Tibial nerve (tissue), 4 donors: ENCODE measurements at regions not wholly inside any gene's neighbourhood (a gene's known extent, or its start where the extent isn't known, plus 50 kb on each side); places are given as distances from the start of the nearest gene placed in this dataset.

Experiments used
- DNase-seq, 2 donors: peaks; one replicate each; pipeline ENCODE4 v3.0.0-alpha.2; 2019; ENCODE audit warnings: low spot score in 2 of 2
- H3K27ac ChIP-seq, 4 donors: fragments of 200-600 bp; sonication (generic) in 3 of 4; one replicate each; pipeline ENCODE4 v1.5.1; 2017 to 2019; ENCODE audit warnings: mild to moderate bottlenecking in 1 of 4
- H3K27me3 ChIP-seq, 2 donors: fragments of 200-600 bp; sonication (generic) in 1 of 2; one replicate each; pipeline versions ENCODE4 v1.5.1 to v1.6.0; 2017 to 2019
- H3K36me3 ChIP-seq, 3 donors: fragments of 200-600 bp; sonication (generic); one replicate each; pipeline ENCODE4 v1.5.1; 2018 to 2019
- H3K4me1 ChIP-seq, 4 donors: fragments of 200-600 bp; sonication (generic) in 3 of 4; one replicate each; pipeline ENCODE4 v1.5.1; 2017 to 2019
- H3K4me3 ChIP-seq, 4 donors: fragments of 200-600 bp; sonication (generic) in 3 of 4; one replicate each; pipeline ENCODE4 v1.5.1; 2017 to 2019; ENCODE audit warnings: mild to moderate bottlenecking in 1 of 4, moderate library complexity in 1 of 4
- H3K9me3 ChIP-seq, 4 donors: fragments of 200-600 bp; sonication (generic) in 3 of 4; one replicate each; pipeline ENCODE4 v1.5.1; 2017 to 2019
- CTCF ChIP-seq, 5 experiments: fragments of 200-600 bp in 3 of 5; fragments of 450-650 bp in 2 of 5; sonication (generic) in 3 of 5; IDR thresholded peaks; one replicate each; pipeline ENCODE4 v1.5.1; 2016 to 2019; ENCODE audit warnings: antibody characterized with exemption in 5 of 5, mild to moderate bottlenecking in 3 of 5, moderate library complexity in 2 of 5
- EP300 ChIP-seq, 2 donors: sonication (generic); formaldehyde crosslinking; IDR thresholded peaks; one replicate each; pipeline ENCODE4 v1.6.1; 2017; ENCODE audit warnings: antibody characterized with exemption in 2 of 2, mild to moderate bottlenecking in 1 of 2
- POLR2A ChIP-seq, 2 donors: fragments of 450-650 bp; IDR thresholded peaks; one replicate each; pipeline ENCODE4 v1.6.1; 2017; ENCODE audit warnings: antibody characterized with exemption in 2 of 2, mild to moderate bottlenecking in 2 of 2, moderate library complexity in 2 of 2
- WGBS, 2 donors: methylation state at CpG; one replicate each; pipeline ENCODE4 v1.1.5; 2018; 5-methylcytosine and 5-hydroxymethylcytosine counted together

- DNase-seq = peak in 1 of 2 donors; percentile 53
- Histone ChIP-seq H3K27ac (peak overlapping the region; percentile 24 to 84 (median 74)), H3K27me3 (no peaks in the 10 kb centered on the region), H3K4me1 (peaks cover 0 to 40% (median 4%) of the 10 kb centered on the region in 4 donors), H3K4me3 (no peak overlapping the region), H3K36me3 (no peaks in the 10 kb centered on the region), H3K9me3 (no peaks in the 10 kb centered on the region)
- 69 to 75% methylated on average over 3 of the region's 3 CpGs for WGBS, 2 donors
- TF ChIP-seq POLR2A (IDR thresholded peaks at IDR 0.05) (no peak), CTCF (IDR thresholded peaks at IDR 0.05) (no peak), EP300 (IDR thresholded peaks at IDR 0.05) (peak; percentile 94)
These were observed 60.2 kb downstream of the ADAMTS1 start for GRCh38 chr21:26784974-26785373.

GRCh38 chr21:26783466-26784195 lies 61.6 kb downstream of the ADAMTS1 start:
- no peak for DNase-seq
- H3K27me3 ChIP-seq = no peaks in the 10 kb centered on the region
- H3K4me3 ChIP-seq = no peak overlapping the region
- TF ChIP-seq POLR2A (IDR thresholded peaks at IDR 0.05) (no peak), CTCF (IDR thresholded peaks at IDR 0.05) (no peak), EP300 (IDR thresholded peaks at IDR 0.05) (no peak)
- no peaks in the 10 kb centered on the region for H3K36me3 ChIP-seq
- peak overlapping the region; percentile 54 to 84 (median 72) for H3K27ac ChIP-seq
- 20 to 29% methylated on average over 1 of the region's 1 CpG for WGBS, 2 donors
- H3K4me1 ChIP-seq = peaks cover 0 to 40% (median 4%) of the 10 kb centered on the region in 4 donors
- no peaks in the 10 kb centered on the region for H3K9me3 ChIP-seq

GRCh38 chr21:26782747-26783146 lies 62.5 kb downstream of the ADAMTS1 start:
- H3K4me1 ChIP-seq = peaks cover 0 to 40% (median 4%) of the 10 kb centered on the region in 4 donors
- 55 to 56% methylated on average over 2 of the region's 2 CpGs for WGBS, 2 donors
- peak overlapping the region in 2 of 4 donors; percentile 83 to 84 for H3K27ac ChIP-seq
- no peaks in the 10 kb centered on the region for H3K36me3 ChIP-seq
- H3K9me3 ChIP-seq = no peaks in the 10 kb centered on the region
- TF ChIP-seq POLR2A (IDR thresholded peaks at IDR 0.05) (no peak), CTCF (IDR thresholded peaks at IDR 0.05) (no peak), EP300 (IDR thresholded peaks at IDR 0.05) (no peak)
- no peak overlapping the region for H3K4me3 ChIP-seq
- DNase-seq = no peak
- H3K27me3 ChIP-seq = no peaks in the 10 kb centered on the region

- DNase-seq = no peak
- H3K36me3 ChIP-seq = no peaks in the 10 kb centered on the region
- no peaks in the 10 kb centered on the region for H3K27me3 ChIP-seq
- H3K27ac ChIP-seq = peak overlapping the region in 2 of 4 donors; percentile 83 to 84
- no peak overlapping the region for H3K4me3 ChIP-seq
- no peak for TF ChIP-seq CTCF (IDR thresholded peaks at IDR 0.05)
- no peak for TF ChIP-seq POLR2A (IDR thresholded peaks at IDR 0.05)
- TF ChIP-seq EP300 (IDR thresholded peaks at IDR 0.05) = no peak
- H3K9me3 ChIP-seq = no peaks in the 10 kb centered on the region
- 69 to 74% methylated on average over 3 of the region's 3 CpGs for WGBS, 2 donors
- H3K4me1 ChIP-seq = peaks cover 0 to 40% (median 4%) of the 10 kb centered on the region in 4 donors
These were observed 62.9 kb downstream of the ADAMTS1 start for GRCh38 chr21:26782331-26782730.

- Histone ChIP-seq H3K27me3 (no peaks in the 10 kb centered on the region), H3K36me3 (no peaks in the 10 kb centered on the region), H3K4me3 (no peak overlapping the region), H3K9me3 (no peaks in the 10 kb centered on the region), H3K27ac (peak overlapping the region in 1 of 4 donors; percentile 83), H3K4me1 (peaks cover 0 to 40% (median 4%) of the 10 kb centered on the region in 4 donors)
- WGBS, 2 donors = 90 to 100% methylated on average over 1 of the region's 1 CpG
- TF ChIP-seq CTCF (IDR thresholded peaks at IDR 0.05) (no peak), EP300 (IDR thresholded peaks at IDR 0.05) (no peak), POLR2A (IDR thresholded peaks at IDR 0.05) (no peak)
- DNase-seq = no peak
These were observed 63.9 kb downstream of the ADAMTS1 start for GRCh38 chr21:26781331-26781730.
